Peyer's patch (tissue), 4 donors: ENCODE measurements at regions not wholly inside any gene's neighbourhood (a gene's known extent, or its start where the extent isn't known, plus 50 kb on each side); places are given as distances from the start of the nearest gene placed in this dataset.

Experiments
- DNase-seq, 3 donors: peaks; one replicate each; pipeline ENCODE4 v3.0.0-alpha.2; 2017 to 2019
- H3K27ac ChIP-seq, 4 donors: fragments of 200-600 bp; sonication (generic); one replicate each; pipeline ENCODE4 v1.5.1; 2016 to 2019
- H3K27me3 ChIP-seq, 2 donors: fragments of 200-600 bp; sonication (generic); one replicate each; pipeline ENCODE4 v1.5.1; 2019
- H3K36me3 ChIP-seq, 3 donors: fragments of 200-600 bp; sonication (generic); one replicate each; pipeline ENCODE4 v1.5.1; 2016 to 2019
- H3K4me1 ChIP-seq, 4 donors: fragments of 200-600 bp; sonication (generic); one replicate each; pipeline ENCODE4 v1.5.1; 2016 to 2019
- H3K4me3 ChIP-seq, 4 donors: fragments of 200-600 bp; sonication (generic); 1 replicate in 3 of 4; 2 replicates in 1 of 4; pipeline ENCODE4 v1.5.1; 2016 to 2019; ENCODE audit warnings: mild to moderate bottlenecking in 1 of 4
- H3K9me3 ChIP-seq, 4 donors: fragments of 200-600 bp; sonication (generic); one replicate each; pipeline ENCODE4 v1.5.1; 2016 to 2019; ENCODE audit warnings: mild to moderate bottlenecking in 1 of 4
- CTCF ChIP-seq, 6 experiments: fragments of 450-650 bp in 4 of 6; fragments of 200-600 bp in 2 of 6; sonication (generic) in 1 of 6; IDR thresholded peaks; one replicate each; pipeline ENCODE4 v1.5.1; 2017 to 2019; ENCODE audit warnings: antibody characterized with exemption in 6 of 6, mild to moderate bottlenecking in 3 of 6, moderate library complexity in 1 of 6
- POLR2A ChIP-seq, 2 donors: fragments of 450-650 bp; IDR thresholded peaks; one replicate each; pipeline ENCODE4 v1.5.1; 2017; ENCODE audit warnings: antibody characterized with exemption in 2 of 2, mild to moderate bottlenecking in 2 of 2, moderate library complexity in 2 of 2

DNA sequence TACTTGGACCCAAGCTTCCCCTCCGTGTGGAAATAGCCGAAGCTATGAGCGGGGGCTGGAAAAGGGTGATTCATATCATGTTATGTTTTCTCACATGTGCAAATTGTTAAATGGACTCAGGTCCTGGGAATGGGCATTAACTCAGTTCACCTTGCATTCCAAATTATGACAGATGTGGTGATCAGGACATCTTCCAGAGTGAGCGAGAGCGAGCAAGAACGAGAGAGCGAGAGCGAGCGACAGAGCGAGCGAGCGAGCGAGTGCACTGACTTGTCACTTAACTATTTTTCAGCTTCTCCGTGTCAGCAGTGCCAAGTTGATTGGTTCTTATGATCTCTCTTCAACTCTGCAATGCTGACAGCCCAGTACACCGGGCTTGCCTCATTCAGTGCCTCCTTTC is 437.4 kb upstream of the NRSN1 start:
- H3K4me1 ChIP-seq, result no peaks in the 10 kb centered on the region
- no peak overlapping the region for H3K4me3 ChIP-seq
- H3K27ac ChIP-seq, result no peak overlapping the region
- DNase-seq, result no peak
- H3K9me3 ChIP-seq, result no peaks in the 10 kb centered on the region
- no peak for TF ChIP-seq CTCF (IDR thresholded peaks at IDR 0.05)
- no peak for TF ChIP-seq POLR2A (IDR thresholded peaks at IDR 0.05)
- no peaks in the 10 kb centered on the region for H3K27me3 ChIP-seq
- no peaks in the 10 kb centered on the region for H3K36me3 ChIP-seq

DNA sequence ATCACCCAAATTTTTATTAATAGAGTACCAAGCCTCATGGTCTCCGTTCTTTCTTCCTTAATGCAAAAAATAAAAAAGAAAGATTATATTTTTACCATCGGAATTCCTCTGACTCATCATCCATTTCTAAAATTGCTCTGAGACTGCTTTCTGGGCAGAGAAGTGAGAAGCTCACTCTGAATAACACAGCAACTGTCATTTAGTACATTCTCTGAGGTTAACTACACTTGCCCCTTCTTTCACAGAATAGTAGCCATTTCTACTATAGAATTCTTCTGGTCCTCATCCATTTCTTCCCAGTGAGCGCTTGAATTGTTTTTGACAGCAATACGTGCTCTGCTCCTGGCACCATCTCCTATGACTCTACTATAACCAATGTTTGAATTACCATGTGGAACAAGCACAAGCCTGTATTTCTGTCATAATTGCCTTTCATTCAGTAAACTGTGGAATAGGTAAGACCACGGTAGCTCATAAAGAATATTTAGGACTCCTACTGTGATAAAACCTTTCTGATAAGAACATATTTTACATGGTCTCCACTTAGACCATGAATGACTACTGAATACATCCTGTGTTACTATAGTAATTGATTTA is 435.5 kb upstream of the NRSN1 start:
- no peaks in the 10 kb centered on the region for H3K36me3 ChIP-seq
- H3K4me3 ChIP-seq, result no peak overlapping the region
- no peak for DNase-seq
- no peak for TF ChIP-seq POLR2A (IDR thresholded peaks at IDR 0.05)
- no peak for TF ChIP-seq CTCF (IDR thresholded peaks at IDR 0.05)
- H3K27ac ChIP-seq, result no peak overlapping the region
- H3K9me3 ChIP-seq, result no peaks in the 10 kb centered on the region
- no peaks in the 10 kb centered on the region for H3K4me1 ChIP-seq
- H3K27me3 ChIP-seq, result no peaks in the 10 kb centered on the region

DNA sequence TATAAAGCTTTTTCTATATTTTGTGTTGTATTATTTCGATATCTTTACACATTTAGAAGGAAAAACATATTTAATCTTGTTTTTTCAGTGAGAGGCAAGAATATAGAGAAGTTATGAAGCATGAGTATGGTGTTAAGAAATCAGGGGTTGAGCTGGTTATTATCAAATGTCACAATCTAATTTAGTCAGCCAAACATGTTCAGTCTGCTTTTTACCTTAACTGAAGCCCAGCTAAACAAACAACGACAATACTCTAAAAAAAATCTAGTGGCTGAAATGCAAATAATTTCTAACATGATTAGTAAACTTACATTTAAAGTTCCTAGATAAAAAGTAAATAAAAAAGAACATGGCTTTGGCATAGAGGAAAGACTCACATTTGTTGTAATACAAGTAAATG is 433.8 kb upstream of the NRSN1 start:
- Histone ChIP-seq H3K4me3 (no peak overlapping the region), H3K9me3 (no peaks in the 10 kb centered on the region), H3K27ac (no peak overlapping the region), H3K4me1 (no peaks in the 10 kb centered on the region), H3K36me3 (no peaks in the 10 kb centered on the region), H3K27me3 (no peaks in the 10 kb centered on the region)
- TF ChIP-seq POLR2A (IDR thresholded peaks at IDR 0.05) (no peak), CTCF (IDR thresholded peaks at IDR 0.05) (no peak)
- DNase-seq, result no peak

DNA sequence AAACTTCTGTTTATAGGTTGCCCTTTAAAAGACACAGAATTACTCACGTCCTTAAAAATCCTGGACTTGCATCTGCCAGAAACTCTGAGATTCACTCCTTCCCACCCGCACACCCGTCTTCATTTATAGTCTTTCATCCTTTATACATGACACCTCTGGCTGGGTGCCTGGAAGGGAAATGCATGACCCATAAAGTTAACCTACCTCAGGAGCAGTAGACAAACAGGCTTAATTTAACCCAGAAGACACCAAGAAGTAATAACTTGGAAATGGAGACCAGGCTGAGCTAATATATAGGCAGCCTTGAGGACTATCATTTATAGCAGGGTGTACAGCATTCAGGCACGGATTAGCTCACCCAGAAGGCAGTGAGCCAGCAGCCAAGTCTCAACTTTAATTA is 429.0 kb upstream of the NRSN1 start:
- Histone ChIP-seq H3K27ac (no peak overlapping the region), H3K27me3 (no peaks in the 10 kb centered on the region), H3K4me1 (no peaks in the 10 kb centered on the region), H3K36me3 (no peaks in the 10 kb centered on the region), H3K4me3 (no peak overlapping the region), H3K9me3 (no peaks in the 10 kb centered on the region)
- no peak for DNase-seq
- no peak for TF ChIP-seq CTCF (IDR thresholded peaks at IDR 0.05)
- no peak for TF ChIP-seq POLR2A (IDR thresholded peaks at IDR 0.05)

DNA sequence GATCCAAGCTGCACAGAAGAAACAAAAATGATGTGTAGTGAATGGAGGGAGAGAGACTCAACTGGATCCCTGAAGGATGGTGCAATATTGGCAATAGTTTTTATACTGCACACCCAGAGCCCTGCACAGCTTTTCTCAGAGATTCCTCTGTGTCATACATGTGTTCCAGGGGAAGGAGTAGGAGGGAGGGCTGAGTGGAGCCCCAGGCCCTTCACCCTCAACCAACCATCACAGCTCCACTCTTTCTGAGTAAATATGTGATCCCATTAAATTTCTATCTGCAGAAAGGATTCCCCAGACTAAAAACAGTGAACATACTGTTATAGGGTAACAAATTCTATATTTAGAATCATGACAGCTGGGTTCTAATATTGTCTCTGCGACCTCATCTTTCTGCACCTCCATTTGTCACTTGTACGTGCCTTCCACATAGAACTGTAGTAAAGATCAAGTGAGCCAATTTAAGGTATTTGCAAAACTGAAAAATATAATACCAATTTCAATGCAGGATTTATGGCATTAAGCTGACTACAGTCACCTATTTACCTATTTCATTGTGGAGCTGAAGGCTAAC is 421.4 kb upstream of the NRSN1 start:
- H3K4me3 ChIP-seq, result no peak overlapping the region
- no peak for TF ChIP-seq POLR2A (IDR thresholded peaks at IDR 0.05)
- no peak for TF ChIP-seq CTCF (IDR thresholded peaks at IDR 0.05)
- H3K4me1 ChIP-seq, result no peaks in the 10 kb centered on the region
- H3K9me3 ChIP-seq, result no peaks in the 10 kb centered on the region
- no peaks in the 10 kb centered on the region for H3K27me3 ChIP-seq
- H3K27ac ChIP-seq, result no peak overlapping the region
- H3K36me3 ChIP-seq, result no peaks in the 10 kb centered on the region
- no peak for DNase-seq

DNA sequence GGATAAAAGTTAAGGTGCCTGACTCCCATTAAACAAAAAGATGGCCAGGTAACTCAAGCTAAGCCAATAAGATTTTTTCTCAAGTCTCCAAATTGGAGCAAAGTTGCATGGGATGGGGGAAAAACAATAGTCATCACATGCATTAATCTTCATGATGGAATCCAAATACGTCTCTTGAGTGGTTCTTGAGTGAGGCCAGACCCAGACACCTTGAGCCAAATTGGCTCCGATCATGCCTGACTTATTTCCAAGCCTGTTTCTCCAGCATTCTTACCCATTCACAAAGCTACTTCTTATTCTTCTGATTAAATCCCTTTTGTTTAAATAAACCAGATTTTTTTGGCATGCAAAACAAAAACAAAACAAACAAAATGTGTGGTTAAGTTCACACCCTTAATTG is 420.3 kb upstream of the NRSN1 start:
- TF ChIP-seq POLR2A (IDR thresholded peaks at IDR 0.05) (no peak), CTCF (IDR thresholded peaks at IDR 0.05) (no peak)
- no peaks in the 10 kb centered on the region for H3K27me3 ChIP-seq
- no peaks in the 10 kb centered on the region for H3K4me1 ChIP-seq
- no peaks in the 10 kb centered on the region for H3K36me3 ChIP-seq
- H3K27ac ChIP-seq, result no peak overlapping the region
- no peak overlapping the region for H3K4me3 ChIP-seq
- no peaks in the 10 kb centered on the region for H3K9me3 ChIP-seq
- DNase-seq, result no peak
